GM21619 (cell line): ENCODE measurements at regions not wholly inside any gene's neighbourhood (a gene's known extent, or its start where the extent isn't known, plus 50 kb on each side); places are given as distances from the start of the nearest gene placed in this dataset.

Source experiments
- ATAC-seq: cut with Tn5 transposase; IDR thresholded peaks from one replicate; pipeline ENCODE4 v1.9.1; 2021; ENCODE audit not compliant: unreplicated experiment

GRCh38 chr18:45413180-45413836, 202.0 kb upstream of the SLC14A2 start:
- no peak for ATAC-seq

- no peak for ATAC-seq
Observed at GRCh38 chr18:45415614-45416013, 199.7 kb upstream of the SLC14A2 start.

- no peak for ATAC-seq
Observed at GRCh38 chr18:45416168-45416567, 199.1 kb upstream of the SLC14A2 start.

GRCh38 chr18:45417392-45417791, 197.9 kb upstream of the SLC14A2 start:
- ATAC-seq = no peak

GRCh38 chr18:45423659-45424058, 191.6 kb upstream of the SLC14A2 start:
- no peak for ATAC-seq

- ATAC-seq = no peak
Observed at GRCh38 chr18:45430041-45430440, 185.2 kb upstream of the SLC14A2 start.

GRCh38 chr18:45435810-45436209, 179.5 kb upstream of the SLC14A2 start:
- no peak for ATAC-seq

GRCh38 chr18:45437366-45437765, 177.9 kb upstream of the SLC14A2 start:
- ATAC-seq = no peak

GRCh38 chr18:45439851-45440645, 175.2 kb upstream of the SLC14A2 start:
- ATAC-seq = no peak

- no peak for ATAC-seq
Observed at GRCh38 chr18:45441110-45441847, 174.0 kb upstream of the SLC14A2 start.

GRCh38 chr18:45444040-45444439, 171.2 kb upstream of the SLC14A2 start:
- no peak for ATAC-seq

GRCh38 chr18:45447355-45448265, 167.7 kb upstream of the SLC14A2 start:
- no peak for ATAC-seq

GRCh38 chr18:45448871-45449270, 166.4 kb upstream of the SLC14A2 start:
- ATAC-seq = no peak

- no peak for ATAC-seq
Observed at GRCh38 chr18:45449418-45450227, 165.7 kb upstream of the SLC14A2 start.

- no peak for ATAC-seq
Observed at GRCh38 chr18:45456090-45457021, 158.9 kb upstream of the SLC14A2 start.

- no peak for ATAC-seq
Observed at GRCh38 chr18:45458033-45458432, 157.2 kb upstream of the SLC14A2 start.

GRCh38 chr18:45462179-45462578, 153.1 kb upstream of the SLC14A2 start:
- no peak for ATAC-seq

GRCh38 chr18:45463451-45463850, 151.8 kb upstream of the SLC14A2 start:
- no peak for ATAC-seq

- ATAC-seq = no peak
Observed at GRCh38 chr18:45464619-45465018, 150.7 kb upstream of the SLC14A2 start.
